HG03196 (cell line): ENCODE measurements at regions not wholly inside any gene's neighbourhood (a gene's known extent, or its start where the extent isn't known, plus 50 kb on each side); places are given as distances from the start of the nearest gene placed in this dataset.
"Not testable (repeated sequence)": the region's sequence is repeated elsewhere in the genome, so short reads cannot be mapped to it uniquely, and the experiment has no call there.

Source experiments
- ATAC-seq: cut with Tn5 transposase; IDR thresholded peaks from one replicate; pipeline ENCODE4 v1.9.1; 2021; ENCODE audit not compliant: unreplicated experiment

DNA sequence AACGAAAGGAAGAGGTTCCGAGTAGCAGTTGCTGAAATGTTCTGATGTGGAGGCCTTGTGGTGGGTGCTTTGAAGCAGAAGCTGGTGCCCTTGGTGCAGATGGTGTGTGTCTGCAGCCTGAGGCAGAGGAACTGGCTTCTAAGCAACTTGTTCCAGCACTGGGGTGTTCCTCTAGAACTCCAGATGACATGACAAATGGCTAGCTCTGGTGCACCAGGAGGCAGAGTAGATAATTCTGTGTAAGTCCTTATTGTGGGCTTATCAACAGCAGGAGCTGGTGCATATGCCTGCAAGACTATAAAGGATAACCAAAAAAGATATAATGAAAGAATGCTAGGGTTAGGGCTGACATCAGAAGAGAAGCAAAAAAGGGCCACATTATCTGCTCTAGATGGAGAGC, 76.5 kb downstream of the ARL5B start:
- ATAC-seq: no peak

DNA sequence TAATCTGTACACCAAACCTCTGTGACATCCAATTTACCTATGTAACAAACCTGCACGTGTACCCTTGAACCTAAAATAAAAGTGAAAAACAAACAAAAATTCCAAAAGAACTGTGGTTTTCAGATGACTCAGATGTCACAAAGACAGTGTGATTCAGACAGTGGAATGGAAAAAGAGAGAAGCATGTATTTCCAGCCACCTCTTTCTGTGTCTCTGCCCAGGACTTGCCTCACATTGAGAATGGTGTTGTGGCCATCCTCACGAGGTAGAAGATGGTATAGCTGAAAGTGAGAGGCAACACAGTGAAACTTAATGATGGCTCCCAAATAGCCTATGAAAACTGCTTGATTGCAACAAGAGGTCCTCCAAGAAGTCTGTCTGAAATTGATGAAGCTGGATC, 78.0 kb downstream of the ARL5B start:
- no peak for ATAC-seq

- no peak for ATAC-seq
Observed at GRCh38 chr10:18737841-18738240, 78.6 kb downstream of the ARL5B start.

DNA sequence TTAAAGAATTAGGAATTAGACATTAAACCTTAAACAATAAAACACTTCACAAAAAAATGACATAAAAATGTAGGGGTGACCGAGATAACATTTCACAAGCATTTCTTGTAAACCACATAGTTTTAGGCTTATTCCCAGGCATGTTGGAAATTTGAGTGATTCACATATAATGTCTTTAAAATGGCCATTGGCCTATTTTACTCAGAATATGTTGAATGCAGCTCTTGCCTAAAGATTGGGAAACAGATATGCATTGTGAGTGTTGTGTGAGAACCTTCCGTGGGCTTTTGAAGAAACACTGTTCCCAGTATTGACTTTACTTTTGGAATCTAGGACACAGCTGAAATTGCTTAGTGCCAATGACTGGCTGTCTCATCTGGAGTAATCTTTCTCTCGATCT, 79.6 kb downstream of the ARL5B start:
- no peak for ATAC-seq

- ATAC-seq: no peak
Observed at GRCh38 chr10:18743926-18744325, 84.7 kb downstream of the ARL5B start.

- ATAC-seq: no peak
Observed at GRCh38 chr10:18753312-18753895, 94.2 kb downstream of the ARL5B start.

GRCh38 chr10:18759575-18759974, 100.3 kb downstream of the ARL5B start:
- peak; percentile 65 for ATAC-seq

DNA sequence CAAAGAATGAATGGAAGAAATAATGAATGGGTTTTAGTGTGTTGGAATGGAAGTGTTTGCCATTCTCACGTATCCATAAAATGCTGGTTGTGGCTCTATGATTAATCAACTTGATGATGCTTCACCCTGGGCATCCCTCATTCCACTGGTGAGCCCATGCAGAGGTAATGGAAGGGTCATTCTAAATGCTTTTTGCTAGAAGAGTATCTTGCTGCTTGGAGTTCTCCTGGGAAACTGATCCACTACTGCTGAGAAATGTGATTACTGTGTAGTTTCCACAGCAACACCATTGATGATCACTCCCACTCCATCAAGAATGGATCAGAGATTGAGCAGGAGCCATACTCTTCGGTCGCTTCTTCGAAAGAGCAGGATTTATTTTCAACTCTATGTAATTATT, 101.6 kb downstream of the ARL5B start:
- no peak for ATAC-seq

GRCh38 chr10:18767981-18768380, 108.8 kb downstream of the ARL5B start:
- no peak for ATAC-seq

- ATAC-seq: no peak
Observed at GRCh38 chr10:18773180-18773579, 113.9 kb downstream of the ARL5B start.

DNA sequence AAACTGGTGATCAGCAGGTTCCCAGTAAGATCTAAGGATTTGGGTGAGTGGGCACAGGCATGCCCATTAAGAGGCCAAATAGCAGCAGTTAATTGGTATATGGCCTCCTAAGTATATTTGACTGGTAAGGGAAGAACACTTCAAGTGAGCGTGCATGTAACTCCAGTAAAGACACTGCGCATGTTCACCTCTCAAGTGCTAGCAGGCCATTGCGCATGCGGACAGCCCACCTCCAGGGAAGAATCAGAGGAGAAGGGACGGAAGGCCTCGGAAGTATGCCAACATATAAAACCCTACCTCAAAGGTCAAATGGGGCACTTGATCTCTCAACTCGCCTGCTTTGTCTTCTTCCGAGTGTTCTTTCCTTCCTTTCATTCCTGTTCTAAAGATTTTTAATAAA, 118.0 kb downstream of the ARL5B start:
- ATAC-seq: no peak

DNA sequence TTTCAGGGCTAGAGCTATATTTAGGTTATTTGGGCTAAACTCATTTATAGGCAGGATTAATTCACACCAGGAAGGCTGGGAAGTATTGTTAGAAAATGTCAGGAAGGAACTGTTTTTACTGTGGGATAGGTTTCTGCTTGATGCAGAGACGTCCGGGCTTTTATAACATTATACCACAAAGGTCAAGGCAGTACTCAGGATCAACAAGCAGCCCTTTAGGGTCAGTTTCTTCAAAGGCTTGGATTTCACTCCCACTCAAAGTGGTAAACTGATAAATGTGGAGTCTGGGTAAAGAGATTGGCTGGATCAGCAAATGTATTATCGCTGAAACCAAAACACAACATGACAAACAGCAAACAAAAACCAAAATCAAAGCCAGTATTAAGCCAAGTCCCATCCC, 127.2 kb downstream of the ARL5B start:
- no peak for ATAC-seq

DNA sequence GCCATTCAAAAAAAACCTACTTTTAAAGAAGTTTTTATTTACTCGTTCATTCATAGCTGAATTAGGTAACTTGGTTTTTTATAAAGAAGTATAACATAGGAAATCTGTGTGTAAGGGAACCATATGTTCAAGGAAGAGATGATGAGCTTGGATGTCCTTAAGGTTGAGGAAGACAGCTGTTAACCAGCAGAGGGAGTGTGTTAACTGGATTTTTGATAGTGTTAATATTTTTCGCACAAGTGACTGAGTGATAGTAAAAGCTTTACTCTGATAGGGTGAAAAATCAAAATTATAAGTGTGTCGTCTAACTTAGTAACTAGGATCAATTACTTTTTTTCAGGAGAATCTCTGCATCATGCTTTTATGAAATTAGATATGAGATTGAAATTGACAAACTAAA, 134.7 kb downstream of the ARL5B start:
- no peak for ATAC-seq

DNA sequence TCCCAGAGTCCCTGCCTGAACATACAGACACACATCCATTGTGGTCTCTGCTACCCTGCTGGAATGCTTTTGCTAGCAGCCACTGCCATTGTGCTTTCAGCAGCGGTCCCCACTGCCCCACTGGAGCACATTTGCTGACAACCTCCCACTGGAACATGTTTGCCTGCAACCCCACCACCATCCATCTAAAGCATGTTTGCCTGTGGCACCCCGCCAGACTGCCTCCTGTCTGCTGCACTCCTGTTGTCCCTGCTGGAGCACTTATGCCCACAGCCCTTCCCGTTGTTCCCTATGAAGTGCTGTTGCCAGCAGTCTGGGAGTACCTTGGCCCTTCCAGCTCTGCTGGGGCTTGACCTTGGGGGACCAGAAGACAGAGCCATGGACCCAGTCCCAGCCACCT, 136.3 kb downstream of the ARL5B start:
- no peak for ATAC-seq

DNA sequence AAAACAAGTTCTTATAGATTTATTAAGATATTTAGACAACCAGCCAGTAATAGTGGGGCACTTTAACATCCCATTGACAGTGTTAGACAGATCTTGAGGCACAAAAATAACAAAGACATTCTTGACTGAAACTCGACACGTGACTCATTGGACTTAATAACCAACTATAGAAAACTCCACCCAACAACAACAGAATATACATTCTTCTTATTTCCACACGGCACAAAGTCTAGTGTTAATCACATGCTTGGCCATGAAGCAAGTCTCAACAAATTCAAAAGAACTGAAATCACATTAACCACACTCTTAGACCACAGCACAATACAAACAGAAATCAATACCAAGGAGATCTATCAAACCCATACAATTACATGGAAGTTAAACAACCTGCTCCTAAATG, 138.1 kb downstream of the ARL5B start:
- no peak for ATAC-seq

DNA sequence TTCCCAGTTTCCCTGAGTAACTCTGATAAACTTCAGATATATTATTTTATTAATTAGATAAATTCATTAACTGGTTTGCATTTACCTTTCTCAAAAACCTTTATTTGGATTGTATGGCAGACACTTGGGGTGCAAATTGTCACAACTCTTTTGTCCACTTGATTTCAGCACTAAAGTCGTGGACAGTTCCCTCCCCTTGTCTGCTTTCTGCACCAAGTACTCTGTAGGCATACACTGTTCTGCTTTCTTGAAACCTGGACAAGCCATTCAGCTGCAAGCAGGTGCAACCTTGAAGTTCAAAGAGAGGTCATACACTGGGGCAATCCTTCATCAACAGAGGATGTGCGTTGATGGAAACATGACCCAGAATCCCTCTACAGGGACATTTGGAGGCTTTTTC, 162.9 kb downstream of the ARL5B start:
- no peak for ATAC-seq

GRCh38 chr10:18829259-18829658, 170.0 kb downstream of the ARL5B start:
- no peak for ATAC-seq

DNA sequence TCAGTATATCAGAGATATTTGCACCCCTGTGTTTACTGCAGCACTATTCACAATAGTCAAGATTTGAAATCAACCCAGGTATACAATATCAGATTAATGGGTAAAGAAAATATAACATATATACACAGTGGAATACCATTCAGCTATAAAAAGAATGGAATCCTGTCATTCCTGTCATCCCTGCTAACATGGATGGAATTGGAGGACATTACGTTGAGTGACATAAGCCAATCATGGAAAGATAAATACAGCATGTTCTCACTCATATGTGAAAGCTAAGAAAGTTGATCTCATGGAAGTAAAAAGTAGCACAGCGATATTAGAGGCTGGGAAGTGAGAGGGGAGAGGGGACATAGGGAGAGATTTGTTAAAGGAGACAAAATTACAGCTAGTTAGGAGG, 171.0 kb downstream of the ARL5B start:
- ATAC-seq: no peak

DNA sequence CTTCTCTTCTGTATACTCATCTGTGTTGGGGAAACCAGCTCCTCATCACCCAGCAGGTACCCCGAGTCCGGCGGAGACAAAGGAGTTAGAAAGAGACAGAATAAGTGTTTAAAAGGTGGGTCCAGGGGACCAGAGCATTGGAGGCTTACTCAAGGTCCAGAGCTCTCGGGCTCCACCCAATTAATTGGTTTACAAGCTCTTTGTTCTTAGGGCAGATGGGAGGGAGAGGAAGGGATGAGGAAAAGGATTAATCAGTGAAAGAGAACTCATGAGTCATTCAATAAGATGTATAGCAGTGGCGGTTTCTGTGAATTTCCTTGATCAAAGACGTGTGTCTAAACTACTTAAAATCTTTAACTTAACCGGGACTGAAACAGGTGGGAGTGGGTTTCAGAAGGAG, 192.0 kb upstream of the MALRD1 start:
- ATAC-seq: not testable (repeated sequence)

DNA sequence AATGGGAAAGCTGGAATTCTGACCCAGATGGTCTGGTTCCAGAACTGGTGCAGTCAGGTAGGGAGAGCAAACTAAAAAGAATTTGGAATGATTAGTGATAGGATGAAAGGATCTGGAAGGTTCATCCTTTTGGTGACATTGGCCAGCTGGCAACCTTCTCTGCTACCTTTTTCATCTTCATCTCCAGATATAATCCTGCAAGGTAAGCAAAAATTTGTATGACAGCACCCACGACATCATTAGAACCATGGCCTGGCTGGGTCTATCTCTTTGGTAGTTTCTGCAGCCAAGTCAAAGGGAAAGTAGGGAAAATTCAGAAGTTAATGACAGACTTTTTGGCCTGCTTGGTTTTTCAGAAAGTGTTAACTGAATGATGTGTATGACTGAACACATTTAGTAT, 188.9 kb upstream of the MALRD1 start:
- ATAC-seq: no peak

DNA sequence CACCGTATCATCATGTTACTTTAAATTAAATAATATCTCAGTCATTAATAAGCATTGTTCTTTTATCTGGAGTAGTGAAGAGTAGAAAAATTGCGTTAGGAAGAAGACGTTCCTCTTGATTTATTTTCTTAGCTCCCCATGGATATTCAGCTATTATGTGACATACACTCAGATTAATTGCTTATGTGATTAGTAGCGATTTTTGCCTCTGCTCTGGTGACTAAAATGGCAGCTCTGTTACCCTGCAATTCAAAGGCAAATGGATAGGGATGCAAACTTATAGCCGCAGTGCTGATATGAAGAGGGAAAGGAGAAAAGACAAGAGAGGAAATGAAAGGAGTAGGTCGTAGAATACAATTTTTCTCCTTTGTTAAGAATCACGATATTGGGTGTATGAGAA, 188.4 kb upstream of the MALRD1 start:
- ATAC-seq: no peak

- ATAC-seq: no peak
Observed at GRCh38 chr10:18860631-18861240, 187.9 kb upstream of the MALRD1 start.

GRCh38 chr10:18861382-18861781, 187.2 kb upstream of the MALRD1 start:
- ATAC-seq: no peak
